IPS-20b (cell line): ENCODE measurements at regions not wholly inside any gene's neighbourhood (a gene's known extent, or its start where the extent isn't known, plus 50 kb on each side); places are given as distances from the start of the nearest gene placed in this dataset.

Experiments
- H3K27ac ChIP-seq: one replicate; pipeline ENCODE4 v1.5.1; 2013; ENCODE audit warnings: low read length
- H3K27me3 ChIP-seq: 2 replicates; pipeline ENCODE4 v1.6.1; 2013; ENCODE audit warnings: mild to moderate bottlenecking, low read length, inconsistent platforms; ENCODE audit not compliant: insufficient read depth
- H3K36me3 ChIP-seq: 2 replicates; pipeline ENCODE4 v1.6.1; 2013; ENCODE audit warnings: low read depth, mild to moderate bottlenecking, inconsistent platforms, low read length, moderate library complexity; ENCODE audit not compliant: insufficient read depth
- H3K4me1 ChIP-seq: 2 replicates; pipeline ENCODE4 v1.6.1; 2013; ENCODE audit warnings: mild to moderate bottlenecking, control low read depth, inconsistent platforms, low read length, moderate library complexity; ENCODE audit not compliant: insufficient read depth
- H3K4me3 ChIP-seq: 2 replicates; pipeline ENCODE4 v1.5.1; 2013; ENCODE audit warnings: mild to moderate bottlenecking, low read length, inconsistent platforms
- H3K9ac ChIP-seq: 2 replicates; pipeline ENCODE4 v1.6.1; 2013; ENCODE audit warnings: low read depth, mild to moderate bottlenecking, inconsistent platforms, low read length, moderate library complexity
- H3K9me3 ChIP-seq: 2 replicates; pipeline ENCODE4 v1.6.1; 2013; ENCODE audit warnings: mild to moderate bottlenecking, low read depth, low read length, inconsistent platforms; ENCODE audit not compliant: insufficient read depth

- H3K27ac ChIP-seq: no peak overlapping the region
- H3K9me3 ChIP-seq: no peaks in the 10 kb centered on the region
- peaks cover 8% of the 10 kb centered on the region; the same call in 1 of the 2 replicates for H3K4me1 ChIP-seq
- H3K9ac ChIP-seq: no peak overlapping the region
- H3K4me3 ChIP-seq: no peak overlapping the region
- no peaks in the 10 kb centered on the region for H3K36me3 ChIP-seq
- H3K27me3 ChIP-seq: peaks cover 13% of the 10 kb centered on the region; the same call in 1 of the 2 replicates
Observed at GRCh38 chr15:39195961-39196486, 384.9 kb upstream of the THBS1 start.

GRCh38 chr15:39198044-39199000 lies 382.6 kb upstream of the THBS1 start:
- Histone ChIP-seq H3K9me3 (no peaks in the 10 kb centered on the region), H3K4me1 (peaks cover 8% of the 10 kb centered on the region; the same call in 1 of the 2 replicates), H3K4me3 (no peak overlapping the region), H3K36me3 (no peaks in the 10 kb centered on the region), H3K27ac (no peak overlapping the region), H3K9ac (no peak overlapping the region), H3K27me3 (peaks cover 24% of the 10 kb centered on the region; the same call in 1 of the 2 replicates)

DNA sequence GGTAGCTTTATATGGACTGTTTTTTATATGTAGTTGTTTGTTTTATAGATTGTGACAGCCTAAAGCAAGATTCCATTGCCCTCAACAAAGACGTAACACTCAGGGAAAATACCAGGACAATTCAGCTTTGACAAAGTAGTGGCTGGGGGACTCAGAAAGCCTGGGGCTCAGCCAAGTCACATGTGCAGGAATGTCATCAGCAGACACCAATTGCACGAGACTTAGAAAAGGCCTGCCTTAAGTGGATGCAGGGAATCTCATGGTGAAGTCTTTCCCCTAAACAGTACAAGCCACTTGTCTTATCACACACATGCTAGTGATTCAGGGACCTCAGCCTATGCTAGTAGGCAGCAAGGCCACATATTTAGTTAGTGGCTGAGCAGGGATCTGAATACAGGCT lies 381.8 kb upstream of the THBS1 start:
- Histone ChIP-seq H3K36me3 (no peaks in the 10 kb centered on the region), H3K9me3 (no peaks in the 10 kb centered on the region), H3K27me3 (peaks cover 24% of the 10 kb centered on the region; the same call in 1 of the 2 replicates), H3K4me3 (no peak overlapping the region), H3K27ac (no peak overlapping the region), H3K4me1 (peaks cover 5% of the 10 kb centered on the region; the same call in 1 of the 2 replicates), H3K9ac (no peak overlapping the region)

DNA sequence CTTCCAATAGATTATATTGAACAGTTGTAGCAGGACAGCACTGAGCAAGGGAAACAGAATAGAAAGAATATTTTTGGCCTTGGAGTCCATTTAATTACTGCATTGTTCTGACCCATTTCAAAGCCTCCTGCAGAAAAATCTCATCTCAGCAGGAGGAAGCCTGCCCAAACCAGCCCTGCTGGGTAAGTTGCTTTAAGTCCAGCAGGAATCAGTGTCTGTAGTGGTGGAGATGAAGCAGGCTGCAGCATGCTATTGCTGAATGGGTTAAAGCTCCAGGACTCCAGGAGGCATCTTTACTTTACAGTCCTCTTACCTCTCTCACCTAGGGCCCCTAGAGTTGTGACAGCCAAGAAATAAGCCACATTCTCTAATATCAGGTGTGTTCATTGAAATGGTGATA lies 380.3 kb upstream of the THBS1 start:
- Histone ChIP-seq H3K27me3 (peaks cover 24% of the 10 kb centered on the region; the same call in 1 of the 2 replicates), H3K36me3 (no peaks in the 10 kb centered on the region), H3K27ac (no peak overlapping the region), H3K4me3 (no peak overlapping the region), H3K4me1 (peaks cover 5% of the 10 kb centered on the region; the same call in 1 of the 2 replicates), H3K9ac (no peak overlapping the region), H3K9me3 (no peaks in the 10 kb centered on the region)

DNA sequence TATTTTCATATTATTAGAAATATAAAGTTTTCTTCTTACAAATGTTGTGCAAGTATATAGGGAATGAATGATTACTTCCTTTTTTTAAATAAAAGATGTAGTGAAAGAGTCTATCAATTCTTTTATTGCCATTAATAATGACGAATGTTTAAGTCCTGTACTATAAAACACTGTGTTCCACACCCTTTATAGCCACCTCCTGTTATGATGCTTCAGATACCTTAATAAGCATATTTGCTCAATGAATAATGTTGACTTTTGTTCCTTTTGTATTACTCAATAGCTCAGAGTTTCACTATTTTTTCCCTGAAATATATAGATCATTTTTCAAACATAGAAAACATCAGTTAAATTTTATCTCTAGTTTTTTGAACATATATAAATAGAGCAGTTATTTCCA lies 378.2 kb upstream of the THBS1 start:
- no peaks in the 10 kb centered on the region for H3K9me3 ChIP-seq
- no peaks in the 10 kb centered on the region for H3K36me3 ChIP-seq
- H3K4me1 ChIP-seq: peaks cover 5% of the 10 kb centered on the region; the same call in 1 of the 2 replicates
- no peak overlapping the region for H3K27ac ChIP-seq
- no peak overlapping the region for H3K4me3 ChIP-seq
- H3K9ac ChIP-seq: no peak overlapping the region
- H3K27me3 ChIP-seq: peaks cover 24% of the 10 kb centered on the region; the same call in 1 of the 2 replicates

DNA sequence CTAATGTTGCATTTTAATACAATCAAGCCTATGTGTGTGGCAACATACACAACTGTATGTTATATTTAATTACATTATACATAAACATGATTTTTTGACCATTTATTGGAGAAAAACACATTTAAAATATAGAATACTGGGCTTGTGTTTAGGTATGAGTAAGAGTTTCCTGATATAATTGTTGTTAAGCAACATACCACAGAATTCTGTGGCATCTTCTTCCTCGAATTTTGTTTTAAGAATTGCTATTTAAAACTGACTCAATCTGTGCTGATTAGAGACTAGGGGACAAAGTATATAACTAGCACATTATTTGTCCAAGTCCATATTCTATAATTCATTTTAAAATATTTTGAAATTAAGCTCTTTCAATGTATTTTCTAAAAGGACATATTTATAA lies 376.8 kb upstream of the THBS1 start:
- Histone ChIP-seq H3K9ac (no peak overlapping the region), H3K27ac (no peak overlapping the region), H3K4me1 (peaks cover 5% of the 10 kb centered on the region; the same call in 1 of the 2 replicates)

GRCh38 chr15:39205081-39205480 lies 375.8 kb upstream of the THBS1 start:
- H3K36me3 ChIP-seq: no peaks in the 10 kb centered on the region
- no peak overlapping the region for H3K4me3 ChIP-seq
- peaks cover 5% of the 10 kb centered on the region; the same call in 1 of the 2 replicates for H3K4me1 ChIP-seq
- no peaks in the 10 kb centered on the region for H3K9me3 ChIP-seq
- H3K27me3 ChIP-seq: peaks cover 15% of the 10 kb centered on the region; the same call in 1 of the 2 replicates
- H3K27ac ChIP-seq: no peak overlapping the region
- H3K9ac ChIP-seq: no peak overlapping the region

More for the DNA sequence above, 376.8 kb upstream of the THBS1 start:
- Histone ChIP-seq H3K4me3 (no peak overlapping the region), H3K27me3 (peaks cover 24% of the 10 kb centered on the region; the same call in 1 of the 2 replicates), H3K9me3 (no peaks in the 10 kb centered on the region), H3K36me3 (no peaks in the 10 kb centered on the region)

GRCh38 chr15:39205506-39206371 lies 375.1 kb upstream of the THBS1 start:
- H3K27ac ChIP-seq: no peak overlapping the region
- H3K9ac ChIP-seq: no peak overlapping the region
- no peak overlapping the region for H3K4me3 ChIP-seq
- no peaks in the 10 kb centered on the region for H3K36me3 ChIP-seq
- no peaks in the 10 kb centered on the region for H3K9me3 ChIP-seq
- peaks cover under 1% of the 10 kb centered on the region; the same call in 1 of the 2 replicates for H3K4me1 ChIP-seq
- H3K27me3 ChIP-seq: peaks cover 11% of the 10 kb centered on the region; the same call in 1 of the 2 replicates

GRCh38 chr15:39207532-39208115 lies 373.3 kb upstream of the THBS1 start:
- Histone ChIP-seq H3K9me3 (peaks cover 11% of the 10 kb centered on the region; the same call in 1 of the 2 replicates), H3K4me3 (no peak overlapping the region), H3K27ac (no peak overlapping the region), H3K27me3 (no peaks in the 10 kb centered on the region), H3K4me1 (no peaks in the 10 kb centered on the region), H3K9ac (no peak overlapping the region), H3K36me3 (no peaks in the 10 kb centered on the region)

DNA sequence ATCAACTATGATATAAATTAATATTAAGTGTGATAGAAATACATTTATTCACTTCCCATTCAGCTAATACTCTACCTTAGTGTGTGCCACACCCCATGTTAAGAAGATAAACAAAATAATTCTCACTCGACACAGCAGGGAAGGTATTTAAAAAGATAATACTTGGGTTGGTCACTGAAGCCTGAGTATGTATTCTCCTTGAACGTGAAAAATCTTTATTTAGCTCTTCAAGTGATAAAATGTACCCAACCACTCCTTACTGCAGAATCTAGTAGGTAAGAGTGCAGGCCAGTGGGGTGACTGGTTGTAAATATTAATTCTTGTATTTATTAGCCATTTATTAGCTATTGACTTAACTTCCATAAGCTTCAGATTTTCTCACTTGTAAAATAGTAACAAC lies 372.7 kb upstream of the THBS1 start:
- Histone ChIP-seq H3K9ac (no peak overlapping the region), H3K27ac (no peak overlapping the region), H3K27me3 (no peaks in the 10 kb centered on the region), H3K4me1 (peaks cover 5% of the 10 kb centered on the region; the same call in 1 of the 2 replicates), H3K9me3 (peaks cover 11% of the 10 kb centered on the region; the same call in 1 of the 2 replicates), H3K36me3 (no peaks in the 10 kb centered on the region), H3K4me3 (no peak overlapping the region)
